22Rv1 (cell line): ENCODE measurements at regions not wholly inside any gene's neighbourhood (a gene's known extent, or its start where the extent isn't known, plus 50 kb on each side); places are given as distances from the start of the nearest gene placed in this dataset.

ENCODE experiments used
- H3K27ac ChIP-seq: fragments of 450-650 bp; 2 replicates; pipeline ENCODE4 v1.5.1; 2017
- CTCF ChIP-seq: fragments of 450-650 bp; IDR thresholded peaks from 2 replicates; pipeline ENCODE4 v1.5.1; 2017; ENCODE audit warnings: mild to moderate bottlenecking
- ZFX ChIP-seq: fragments of 450-650 bp; IDR thresholded peaks from 2 replicates; pipeline ENCODE4 v1.6.1; 2017; ENCODE audit warnings: antibody characterized with exemption, borderline replicate concordance

- TF ChIP-seq CTCF (no peak), ZFX (no peak)
- no peak overlapping the region for H3K27ac ChIP-seq
These were observed 124.7 kb upstream of the CTAGE1 start for GRCh38 chr18:22542406-22542835.

GRCh38 chr18:22543769-22544168 lies 126.1 kb upstream of the CTAGE1 start:
- no peak overlapping the region for H3K27ac ChIP-seq
- TF ChIP-seq ZFX (no peak), CTCF (no peak)

GRCh38 chr18:22544626-22545025 lies 126.9 kb upstream of the CTAGE1 start:
- H3K27ac ChIP-seq: no peak overlapping the region
- no peak for TF ChIP-seq ZFX
- no peak for TF ChIP-seq CTCF

GRCh38 chr18:22545066-22545760 lies 127.5 kb upstream of the CTAGE1 start:
- TF ChIP-seq CTCF: no peak
- no peak for TF ChIP-seq ZFX
- no peak overlapping the region for H3K27ac ChIP-seq

- no peak overlapping the region for H3K27ac ChIP-seq
- TF ChIP-seq ZFX: no peak
- no peak for TF ChIP-seq CTCF
These were observed 129.3 kb upstream of the CTAGE1 start for GRCh38 chr18:22546905-22547570.

GRCh38 chr18:22547807-22548561 lies 130.3 kb upstream of the CTAGE1 start:
- no peak overlapping the region for H3K27ac ChIP-seq
- TF ChIP-seq CTCF: no peak
- no peak for TF ChIP-seq ZFX
